Type B pancreatic cell (in vitro differentiated cells): ENCODE measurements at regions not wholly inside any gene's neighbourhood (a gene's known extent, or its start where the extent isn't known, plus 50 kb on each side); places are given as distances from the start of the nearest gene placed in this dataset.
A peak's percentile ranks its signal among the peaks of the same experiment; 100 is the strongest.
"Not testable (repeated sequence)": the region's sequence is repeated elsewhere in the genome, so short reads cannot be mapped to it uniquely, and the experiment has no call there.

Source experiments
- DNase-seq: peaks from one replicate; pipeline ENCODE4 v3.0.0; 2021; ENCODE audit warnings: mixed read lengths; ENCODE audit not compliant: unreplicated experiment; ENCODE audit errors: extremely low spot score
- H3K27ac Mint-ChIP-seq: 2 replicates; pipeline ENCODE4 v1.8.0; 2021; ENCODE audit warnings: mild to moderate bottlenecking, mixed read lengths
- H3K27me3 Mint-ChIP-seq: 2 replicates; pipeline ENCODE4 v1.8.0; 2021; ENCODE audit warnings: mixed read lengths
- H3K36me3 Mint-ChIP-seq: 2 replicates; pipeline ENCODE4 v1.8.0; 2021; ENCODE audit warnings: mixed read lengths
- H3K4me1 Mint-ChIP-seq: one replicate; pipeline ENCODE4 v1.8.0; 2021; ENCODE audit warnings: mixed read lengths; ENCODE audit not compliant: unreplicated experiment
- H3K4me3 Mint-ChIP-seq: 2 replicates; pipeline ENCODE4 v1.8.0; 2021; ENCODE audit warnings: mild to moderate bottlenecking, mixed read lengths
- H3K9me3 Mint-ChIP-seq: 2 replicates; pipeline ENCODE4 v1.8.0; 2021; ENCODE audit warnings: mixed read lengths
- TF ChIP-seq, protein P1 (sequence below): fragments of 200-600 bp; sonication (generic); conservative IDR thresholded peaks from 2 replicates; pipeline ENCODE4 v1.5.0; 2021; ENCODE audit warnings: antibody characterized with exemption, mild to moderate bottlenecking

DNA sequence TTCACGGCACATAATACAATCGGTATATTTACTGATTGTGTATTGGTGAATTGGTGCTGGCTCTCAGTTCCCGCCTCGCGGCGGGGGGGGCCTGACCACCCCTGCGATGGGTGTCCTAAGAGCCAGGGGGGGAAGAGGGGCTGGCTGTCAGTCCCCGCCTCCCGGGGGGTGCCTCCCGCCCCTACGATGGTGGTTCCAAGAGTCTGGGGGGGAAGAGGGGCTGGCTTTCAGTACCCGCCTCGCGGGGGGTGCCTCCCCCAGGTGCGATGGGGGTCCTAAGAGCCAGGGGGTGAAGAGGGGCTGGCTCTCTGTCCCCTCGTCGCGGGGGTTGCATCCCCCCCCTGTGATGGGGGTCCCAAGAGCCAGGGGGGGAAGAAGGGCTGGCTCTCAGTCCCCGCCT is 2321.8 kb upstream of the PCDH20 start:
- TF ChIP-seq, protein P1, sequence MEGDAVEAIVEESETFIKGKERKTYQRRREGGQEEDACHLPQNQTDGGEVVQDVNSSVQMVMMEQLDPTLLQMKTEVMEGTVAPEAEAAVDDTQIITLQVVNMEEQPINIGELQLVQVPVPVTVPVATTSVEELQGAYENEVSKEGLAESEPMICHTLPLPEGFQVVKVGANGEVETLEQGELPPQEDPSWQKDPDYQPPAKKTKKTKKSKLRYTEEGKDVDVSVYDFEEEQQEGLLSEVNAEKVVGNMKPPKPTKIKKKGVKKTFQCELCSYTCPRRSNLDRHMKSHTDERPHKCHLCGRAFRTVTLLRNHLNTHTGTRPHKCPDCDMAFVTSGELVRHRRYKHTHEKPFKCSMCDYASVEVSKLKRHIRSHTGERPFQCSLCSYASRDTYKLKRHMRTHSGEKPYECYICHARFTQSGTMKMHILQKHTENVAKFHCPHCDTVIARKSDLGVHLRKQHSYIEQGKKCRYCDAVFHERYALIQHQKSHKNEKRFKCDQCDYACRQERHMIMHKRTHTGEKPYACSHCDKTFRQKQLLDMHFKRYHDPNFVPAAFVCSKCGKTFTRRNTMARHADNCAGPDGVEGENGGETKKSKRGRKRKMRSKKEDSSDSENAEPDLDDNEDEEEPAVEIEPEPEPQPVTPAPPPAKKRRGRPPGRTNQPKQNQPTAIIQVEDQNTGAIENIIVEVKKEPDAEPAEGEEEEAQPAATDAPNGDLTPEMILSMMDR: no peak
- no peaks in the 10 kb centered on the region for H3K4me1 Mint-ChIP-seq
- no peaks in the 10 kb centered on the region for H3K9me3 Mint-ChIP-seq
- no peaks in the 10 kb centered on the region for H3K36me3 Mint-ChIP-seq
- no peaks in the 10 kb centered on the region for H3K27me3 Mint-ChIP-seq
- peak; percentile 57 for DNase-seq
- no peak overlapping the region for H3K27ac Mint-ChIP-seq
- H3K4me3 Mint-ChIP-seq: no peak overlapping the region

DNA sequence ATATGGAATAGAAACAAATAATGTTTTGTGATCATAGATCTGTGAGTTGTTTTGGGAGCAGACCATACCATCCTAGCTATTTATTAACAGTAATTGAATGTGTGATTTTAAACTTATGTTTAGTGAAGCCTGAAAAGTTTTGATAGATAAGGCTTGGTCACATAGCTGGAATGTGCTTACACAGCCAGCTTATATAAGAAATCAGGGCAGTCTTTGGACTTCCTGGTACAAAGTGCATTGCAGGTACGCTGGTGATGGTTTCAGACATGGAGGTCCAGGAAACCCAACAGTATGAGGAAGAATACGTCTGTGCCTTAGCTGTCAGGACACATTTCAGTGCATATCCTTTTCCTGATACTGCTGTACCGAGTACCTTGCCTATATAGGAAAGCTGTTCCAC is 2316.2 kb upstream of the PCDH20 start:
- Mint-ChIP-seq H3K27me3 (no peaks in the 10 kb centered on the region), H3K4me3 (no peak overlapping the region), H3K4me1 (peaks cover 4% of the 10 kb centered on the region), H3K27ac (peak overlapping the region; percentile 74), H3K9me3 (no peaks in the 10 kb centered on the region), H3K36me3 (no peaks in the 10 kb centered on the region)
- TF ChIP-seq, protein P1: no peak
- DNase-seq: no peak

DNA sequence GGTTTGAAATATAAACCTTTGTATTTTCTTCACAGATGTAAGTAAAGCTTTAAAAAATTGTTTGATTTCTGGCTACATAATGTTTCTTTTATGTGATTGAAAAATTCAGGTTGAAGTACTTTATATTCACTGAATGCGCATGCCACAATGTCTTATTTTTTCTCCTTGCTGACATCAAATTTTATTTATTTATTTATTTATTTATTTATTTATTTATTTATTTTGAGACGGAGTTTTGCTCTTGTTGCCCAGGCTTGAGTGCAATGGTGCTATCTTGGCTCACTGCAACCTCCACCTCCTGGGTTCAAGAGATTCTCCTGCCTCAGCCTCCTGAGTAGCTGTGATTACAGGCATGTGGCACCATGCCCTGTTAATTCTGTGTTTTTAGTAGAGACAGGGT is 2296.5 kb upstream of the PCDH20 start:
- H3K36me3 Mint-ChIP-seq, H3K9me3 Mint-ChIP-seq, DNase-seq, H3K27ac Mint-ChIP-seq, H3K27me3 Mint-ChIP-seq, H3K4me1 Mint-ChIP-seq, H3K4me3 Mint-ChIP-seq: not testable (repeated sequence)

DNA sequence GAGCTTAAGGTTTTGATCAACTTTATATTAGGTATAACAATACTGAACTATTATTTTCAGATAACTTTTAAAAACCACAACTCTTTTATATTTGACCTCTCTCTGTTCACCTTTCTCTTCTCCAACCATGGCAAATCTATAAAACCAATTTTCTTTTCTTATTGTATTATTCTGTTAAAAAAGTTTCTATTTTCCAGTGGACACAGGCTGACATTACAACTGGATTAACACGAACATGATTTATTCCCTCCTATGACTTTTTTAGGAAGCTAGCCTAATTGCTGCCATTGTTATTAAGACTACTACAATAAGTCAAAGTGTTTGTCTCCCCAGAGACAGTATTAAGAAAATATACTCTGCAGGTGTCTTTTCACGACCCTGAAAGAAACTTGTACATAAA is 2291.1 kb upstream of the PCDH20 start:
- TF ChIP-seq, protein P1: peak; percentile 53
- H3K36me3 Mint-ChIP-seq: no peaks in the 10 kb centered on the region
- H3K4me1 Mint-ChIP-seq: no peaks in the 10 kb centered on the region
- H3K27ac Mint-ChIP-seq: no peak overlapping the region
- no peaks in the 10 kb centered on the region for H3K9me3 Mint-ChIP-seq
- H3K4me3 Mint-ChIP-seq: no peak overlapping the region
- no peak for DNase-seq
- H3K27me3 Mint-ChIP-seq: no peaks in the 10 kb centered on the region

DNA sequence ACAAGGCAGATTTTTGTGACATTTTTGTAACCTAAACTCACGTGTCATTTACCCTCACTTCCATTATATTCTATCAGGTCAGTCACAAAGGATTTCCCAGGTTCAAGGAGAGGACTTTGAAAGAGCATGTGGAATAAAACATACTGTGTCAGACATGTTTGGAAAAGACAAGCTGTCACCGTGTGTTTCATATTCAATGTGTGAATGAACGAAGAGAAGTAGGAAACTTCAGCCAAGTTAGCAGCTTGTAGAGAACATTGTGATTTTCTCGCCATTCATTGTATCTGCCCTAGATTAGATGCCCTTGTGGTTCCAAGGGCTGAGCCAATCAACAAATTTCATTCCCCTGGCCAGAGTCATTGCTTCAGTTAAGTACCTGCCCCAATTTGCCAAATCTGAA is 2288.9 kb upstream of the PCDH20 start:
- Mint-ChIP-seq H3K36me3 (no peaks in the 10 kb centered on the region), H3K27ac (no peak overlapping the region), H3K4me1 (no peaks in the 10 kb centered on the region), H3K9me3 (no peaks in the 10 kb centered on the region), H3K4me3 (no peak overlapping the region), H3K27me3 (no peaks in the 10 kb centered on the region)
- TF ChIP-seq, protein P1: no peak
- DNase-seq: no peak

DNA sequence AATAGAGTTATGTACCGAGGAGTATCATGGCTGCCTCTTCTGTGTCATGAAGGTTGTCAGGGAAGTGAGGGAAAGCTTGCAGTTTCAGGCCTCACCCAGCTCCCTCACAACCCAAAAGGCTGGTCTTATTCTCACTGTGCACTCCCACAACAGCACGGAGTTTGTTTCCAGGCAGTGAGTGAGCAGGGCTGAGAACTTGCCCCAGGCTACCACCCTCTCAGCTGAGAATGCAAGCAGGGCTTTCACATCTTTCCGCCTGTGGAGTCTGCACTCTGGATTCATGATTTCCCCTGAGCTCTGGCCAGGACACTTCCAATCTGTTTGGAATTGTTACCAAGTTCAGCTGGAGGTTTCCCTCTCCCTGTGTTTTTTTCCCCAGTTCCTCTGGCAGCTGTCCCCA is 2284.7 kb upstream of the PCDH20 start:
- TF ChIP-seq, protein P1: no peak
- H3K36me3 Mint-ChIP-seq: no peaks in the 10 kb centered on the region
- H3K4me1 Mint-ChIP-seq: no peaks in the 10 kb centered on the region
- DNase-seq: no peak
- H3K4me3 Mint-ChIP-seq: no peak overlapping the region
- no peak overlapping the region for H3K27ac Mint-ChIP-seq
- H3K9me3 Mint-ChIP-seq: no peaks in the 10 kb centered on the region
- no peaks in the 10 kb centered on the region for H3K27me3 Mint-ChIP-seq
